ENCODE measurements at regions not wholly inside any gene's neighbourhood (a gene's known extent, or its start where the extent isn't known, plus 50 kb on each side); places are given as distances from the start of the nearest gene placed in this dataset.

GRCh38 chr7:94240902-94241301 is 153.8 kb upstream of the COL1A2 start:
- Histone ChIP-seq H3K4me1 (peaks cover 0 to 16% (median 0%) of the 10 kb centered on the region in 12 donors), H3K4me3 (no peak overlapping the region), H3K9me3 (no peaks in the 10 kb centered on the region), H3K36me3 (no peaks in the 10 kb centered on the region), H3K27ac (no peak overlapping the region), H3K27me3 (no peaks in the 10 kb centered on the region)
- ATAC-seq: peak in 1 of 4 donors; percentile 18
- WGBS, 4 donors: 82 to 84% (median 83%) methylated on average over 6 of the region's 6 CpGs
- TF ChIP-seq CTCF (IDR thresholded peaks at IDR 0.05) (no peak), POLR2A (IDR thresholded peaks at IDR 0.05) (no peak)
- DNase-seq: no peak
- intact Hi-C loops (cut with DNase I): no loop called here

- no peak for TF ChIP-seq POLR2A (IDR thresholded peaks at IDR 0.05)
- no peak for TF ChIP-seq CTCF (IDR thresholded peaks at IDR 0.05)
- ATAC-seq (no peak), DNase-seq (no peak)
- Histone ChIP-seq H3K36me3 (no peaks in the 10 kb centered on the region), H3K27ac (no peak overlapping the region), H3K27me3 (no peaks in the 10 kb centered on the region), H3K4me1 (peaks cover 0 to 16% (median 0%) of the 10 kb centered on the region in 12 donors), H3K4me3 (no peak overlapping the region), H3K9me3 (no peaks in the 10 kb centered on the region)
- intact Hi-C loops (cut with DNase I): no loop called here
- WGBS, 4 donors: 61 to 73% (median 69%) methylated on average over 3 of the region's 3 CpGs
Observed at GRCh38 chr7:94241402-94241925, 153.2 kb upstream of the COL1A2 start.

GRCh38 chr7:94243066-94243711 is 151.5 kb upstream of the COL1A2 start:
- H3K4me3 ChIP-seq: no peak overlapping the region
- H3K27me3 ChIP-seq: no peaks in the 10 kb centered on the region
- ATAC-seq (no peak), DNase-seq (no peak)
- no peaks in the 10 kb centered on the region for H3K9me3 ChIP-seq
- H3K27ac ChIP-seq: no peak overlapping the region
- H3K4me1 ChIP-seq: peaks cover 0 to 14% (median 0%) of the 10 kb centered on the region in 12 donors
- H3K36me3 ChIP-seq: no peaks in the 10 kb centered on the region
- no peak for TF ChIP-seq POLR2A (IDR thresholded peaks at IDR 0.05)
- TF ChIP-seq CTCF (IDR thresholded peaks at IDR 0.05): no peak
- intact Hi-C loops (cut with DNase I): no loop called here
- 88 to 90% (median 89%) methylated on average over 9 of the region's 9 CpGs for WGBS, 4 donors

- Histone ChIP-seq H3K9me3 (no peaks in the 10 kb centered on the region), H3K36me3 (no peaks in the 10 kb centered on the region), H3K27me3 (no peaks in the 10 kb centered on the region), H3K4me3 (no peak overlapping the region), H3K4me1 (peaks cover 0 to 6% (median 0%) of the 10 kb centered on the region in 12 donors), H3K27ac (no peak overlapping the region)
- ATAC-seq: no peak
- TF ChIP-seq CTCF (IDR thresholded peaks at IDR 0.05) (no peak), POLR2A (IDR thresholded peaks at IDR 0.05) (no peak)
- DNase-seq: no peak
- intact Hi-C loops (cut with DNase I): no loop called here
Observed at GRCh38 chr7:94244760-94245159, 149.9 kb upstream of the COL1A2 start.
